ENCODE measurements at regions not wholly inside any gene's neighbourhood (a gene's known extent, or its start where the extent isn't known, plus 50 kb on each side); places are given as distances from the start of the nearest gene placed in this dataset.

- DNase-seq (ENCODE audit: low read depth in 1 of 2, low spot score in 1 of 2), result no peak
- Histone ChIP-seq H3K4me1 (ENCODE audit: low read depth) (no peaks in the 10 kb centered on the region), H3K27me3 (no peaks in the 10 kb centered on the region), H3K9me3 (ENCODE audit: low read depth) (no peaks in the 10 kb centered on the region), H3K36me3 (no peaks in the 10 kb centered on the region), H3K4me3 (no peak overlapping the region), H3K27ac (no peak overlapping the region)
- TF ChIP-seq, protein P1, sequence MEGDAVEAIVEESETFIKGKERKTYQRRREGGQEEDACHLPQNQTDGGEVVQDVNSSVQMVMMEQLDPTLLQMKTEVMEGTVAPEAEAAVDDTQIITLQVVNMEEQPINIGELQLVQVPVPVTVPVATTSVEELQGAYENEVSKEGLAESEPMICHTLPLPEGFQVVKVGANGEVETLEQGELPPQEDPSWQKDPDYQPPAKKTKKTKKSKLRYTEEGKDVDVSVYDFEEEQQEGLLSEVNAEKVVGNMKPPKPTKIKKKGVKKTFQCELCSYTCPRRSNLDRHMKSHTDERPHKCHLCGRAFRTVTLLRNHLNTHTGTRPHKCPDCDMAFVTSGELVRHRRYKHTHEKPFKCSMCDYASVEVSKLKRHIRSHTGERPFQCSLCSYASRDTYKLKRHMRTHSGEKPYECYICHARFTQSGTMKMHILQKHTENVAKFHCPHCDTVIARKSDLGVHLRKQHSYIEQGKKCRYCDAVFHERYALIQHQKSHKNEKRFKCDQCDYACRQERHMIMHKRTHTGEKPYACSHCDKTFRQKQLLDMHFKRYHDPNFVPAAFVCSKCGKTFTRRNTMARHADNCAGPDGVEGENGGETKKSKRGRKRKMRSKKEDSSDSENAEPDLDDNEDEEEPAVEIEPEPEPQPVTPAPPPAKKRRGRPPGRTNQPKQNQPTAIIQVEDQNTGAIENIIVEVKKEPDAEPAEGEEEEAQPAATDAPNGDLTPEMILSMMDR (IDR thresholded peaks at IDR 0.05; ENCODE audit: low read depth, low read length), result no peak
Observed at GRCh38 chr13:59603646-59604045, 560.1 kb downstream of the DIAPH3 start.

DNA sequence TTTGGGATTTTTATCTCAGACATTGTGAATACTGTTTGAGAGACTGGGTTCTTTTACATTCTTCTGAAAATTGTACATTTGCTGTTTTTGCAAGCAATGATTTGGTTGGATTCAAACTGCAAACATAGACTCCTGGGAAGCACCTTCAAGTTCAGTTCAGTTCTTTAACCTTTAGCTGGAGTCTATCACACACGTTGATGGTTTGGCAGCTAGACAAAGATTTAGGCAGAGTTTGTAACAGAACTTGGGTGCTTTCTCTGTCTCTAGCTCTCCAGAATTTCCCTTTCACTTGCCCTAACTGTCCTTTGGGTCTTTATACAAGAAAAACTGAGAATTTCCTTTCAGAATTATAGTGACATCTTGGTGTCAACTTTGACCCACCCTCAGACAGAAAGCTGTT lies 556.6 kb downstream of the DIAPH3 start:
- no peaks in the 10 kb centered on the region for H3K9me3 ChIP-seq (ENCODE audit: low read depth)
- no peak overlapping the region for H3K4me3 ChIP-seq
- H3K27ac ChIP-seq, result peak overlapping the region; percentile 9
- DNase-seq (ENCODE audit: low read depth in 1 of 2, low spot score in 1 of 2), result no peak
- no peaks in the 10 kb centered on the region for H3K27me3 ChIP-seq
- TF ChIP-seq, protein P1 (IDR thresholded peaks at IDR 0.05; ENCODE audit: low read depth, low read length), result no peak
- no peaks in the 10 kb centered on the region for H3K36me3 ChIP-seq
- peaks cover 5% of the 10 kb centered on the region for H3K4me1 ChIP-seq (ENCODE audit: low read depth)

- no peaks in the 10 kb centered on the region for H3K27me3 ChIP-seq
- no peaks in the 10 kb centered on the region for H3K36me3 ChIP-seq
- H3K27ac ChIP-seq, result peak overlapping the region; percentile 9
- peaks cover 5% of the 10 kb centered on the region for H3K4me1 ChIP-seq (ENCODE audit: low read depth)
- H3K9me3 ChIP-seq (ENCODE audit: low read depth), result no peaks in the 10 kb centered on the region
- DNase-seq (ENCODE audit: low read depth in 1 of 2, low spot score in 1 of 2), result no peak
- TF ChIP-seq, protein P1 (IDR thresholded peaks at IDR 0.05; ENCODE audit: low read depth, low read length), result no peak
- no peak overlapping the region for H3K4me3 ChIP-seq
Observed at GRCh38 chr13:59607780-59608233, 555.9 kb downstream of the DIAPH3 start.

GRCh38 chr13:59609421-59609820 lies 554.3 kb downstream of the DIAPH3 start:
- Histone ChIP-seq H3K9me3 (ENCODE audit: low read depth) (no peaks in the 10 kb centered on the region), H3K27ac (no peak overlapping the region), H3K27me3 (no peaks in the 10 kb centered on the region), H3K4me3 (no peak overlapping the region), H3K36me3 (no peaks in the 10 kb centered on the region), H3K4me1 (ENCODE audit: low read depth) (peaks cover 5% of the 10 kb centered on the region)
- TF ChIP-seq, protein P1 (IDR thresholded peaks at IDR 0.05; ENCODE audit: low read depth, low read length), result no peak
- DNase-seq (ENCODE audit: low read depth in 1 of 2, low spot score in 1 of 2), result no peak
